Activated naive CD8-positive, alpha-beta T cell treated with anti-CD3 and anti-CD28 coated beads, Interleukin-2, amount 50 U/mL, for 24 hours (primary cell): ENCODE measurements at regions not wholly inside any gene's neighbourhood (a gene's known extent, or its start where the extent isn't known, plus 50 kb on each side); places are given as distances from the start of the nearest gene placed in this dataset.
"Not testable (repeated sequence)": the region's sequence is repeated elsewhere in the genome, so short reads cannot be mapped to it uniquely, and the experiment has no call there.

Source experiments
- ATAC-seq: fragments of 150-1000 bp; cut with Tn5 transposase; one replicate; pipeline ENCODE4 v1.10.0; 2021
- DNase-seq: peaks from one replicate; pipeline ENCODE4 v3.0.0; 2021
- H3K27ac Mint-ChIP-seq: one replicate; pipeline ENCODE4 v1.8.0; 2021; ENCODE audit warnings: mild to moderate bottlenecking, mixed read lengths
- H3K27me3 Mint-ChIP-seq: one replicate; pipeline ENCODE4 v1.8.0; 2021; ENCODE audit warnings: mixed read lengths
- H3K36me3 Mint-ChIP-seq: one replicate; pipeline ENCODE4 v1.8.0; 2021; ENCODE audit warnings: low read depth, mixed read lengths
- H3K4me1 Mint-ChIP-seq: one replicate; pipeline ENCODE4 v1.8.0; 2021; ENCODE audit warnings: mixed read lengths
- H3K4me3 Mint-ChIP-seq: one replicate; pipeline ENCODE4 v1.8.0; 2021; ENCODE audit warnings: mild to moderate bottlenecking, moderate library complexity, mixed read lengths
- H3K9me3 Mint-ChIP-seq: one replicate; pipeline ENCODE4 v1.8.0; 2021; ENCODE audit warnings: mixed read lengths

DNA sequence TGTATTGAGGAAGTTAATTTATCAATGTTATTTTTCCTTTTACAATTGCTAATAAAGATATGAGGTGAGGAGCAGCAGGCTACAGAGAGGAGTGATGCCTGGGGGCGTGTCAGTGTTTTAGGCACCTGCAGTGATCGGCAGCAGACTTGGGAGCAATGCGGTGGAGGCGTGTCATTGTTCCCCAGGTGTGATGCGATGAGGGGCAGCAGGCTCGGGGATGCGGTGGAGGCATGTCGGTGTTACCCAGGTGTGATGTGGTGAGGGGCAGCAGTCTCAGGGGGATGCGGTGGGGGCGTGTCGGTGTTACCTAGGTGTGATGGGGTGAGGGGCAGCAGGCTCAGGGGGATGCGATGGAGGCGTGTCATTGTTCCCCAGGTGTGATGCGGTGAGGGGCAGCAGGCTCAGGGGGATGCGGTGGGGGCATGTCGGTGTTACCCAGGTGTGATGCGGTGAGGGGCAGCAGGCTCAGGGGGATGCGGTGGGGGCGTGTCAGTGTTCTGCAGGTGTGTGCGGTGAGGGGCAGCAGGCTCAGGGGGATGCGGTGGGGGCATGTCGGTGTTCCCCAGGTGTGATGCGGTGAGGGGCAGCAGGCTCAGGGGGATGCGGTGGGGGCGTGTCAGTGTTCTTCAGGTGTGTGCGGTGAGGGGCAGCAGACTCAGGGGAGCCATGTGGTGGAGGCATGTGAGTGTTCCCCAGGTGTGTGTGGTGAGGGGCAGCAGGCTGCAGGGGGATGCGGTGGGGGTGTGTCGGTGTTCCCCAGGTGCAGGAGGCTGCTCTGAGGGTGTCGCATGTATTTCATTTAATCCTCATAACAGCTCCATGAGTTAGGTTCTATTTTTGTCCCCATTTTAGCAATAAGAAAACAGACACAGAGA is 186.2 kb upstream of the GOLGA6L22 start:
- H3K36me3 Mint-ChIP-seq, H3K4me1 Mint-ChIP-seq, H3K9me3 Mint-ChIP-seq, H3K4me3 Mint-ChIP-seq, ATAC-seq, H3K27me3 Mint-ChIP-seq, DNase-seq, H3K27ac Mint-ChIP-seq: not testable (repeated sequence)

DNA sequence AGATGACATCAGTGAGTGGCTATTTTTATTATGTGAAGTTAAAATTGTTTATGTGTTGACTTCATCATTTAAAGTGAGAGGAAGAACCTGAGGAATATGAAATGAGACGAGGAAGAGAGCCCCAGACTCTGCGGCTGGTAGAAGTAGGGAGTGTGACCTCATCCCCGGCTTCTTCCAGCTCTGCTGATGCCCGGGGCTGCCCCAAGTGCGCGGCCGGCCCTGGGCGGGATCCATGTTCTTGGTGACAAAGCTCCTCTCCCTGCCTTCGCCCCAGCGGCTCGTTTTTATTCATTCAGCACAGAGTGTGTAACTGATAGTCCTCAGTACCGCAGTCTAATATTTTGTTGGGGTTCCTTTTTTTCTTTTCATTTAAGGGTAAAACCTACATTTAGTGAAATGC is 185.5 kb upstream of the GOLGA6L22 start:
- H3K4me1 Mint-ChIP-seq, H3K36me3 Mint-ChIP-seq, H3K27ac Mint-ChIP-seq, H3K9me3 Mint-ChIP-seq, H3K4me3 Mint-ChIP-seq, ATAC-seq, DNase-seq, H3K27me3 Mint-ChIP-seq: not testable (repeated sequence)

DNA sequence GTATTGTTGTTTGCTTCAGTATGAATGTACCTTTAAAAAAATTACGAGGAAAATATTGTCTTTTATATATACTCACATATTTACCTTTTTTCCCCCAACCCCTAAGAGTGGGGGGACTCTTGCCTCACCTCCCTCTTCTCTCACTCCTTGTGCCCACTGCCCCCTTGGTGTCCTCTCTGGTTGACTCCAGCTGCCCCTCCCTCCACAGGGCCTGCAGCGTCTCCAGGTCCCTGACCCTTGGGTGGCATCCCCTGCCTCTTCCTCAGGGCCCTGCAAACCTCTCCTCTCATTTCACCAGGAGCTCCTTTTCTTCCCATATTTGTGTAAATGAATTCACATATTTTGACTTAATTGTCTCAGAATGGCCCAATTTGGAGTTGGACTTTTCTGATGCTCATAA is 184.3 kb upstream of the GOLGA6L22 start:
- DNase-seq, H3K27ac Mint-ChIP-seq, H3K36me3 Mint-ChIP-seq, H3K4me1 Mint-ChIP-seq, H3K27me3 Mint-ChIP-seq, H3K9me3 Mint-ChIP-seq, ATAC-seq, H3K4me3 Mint-ChIP-seq: not testable (repeated sequence)

DNA sequence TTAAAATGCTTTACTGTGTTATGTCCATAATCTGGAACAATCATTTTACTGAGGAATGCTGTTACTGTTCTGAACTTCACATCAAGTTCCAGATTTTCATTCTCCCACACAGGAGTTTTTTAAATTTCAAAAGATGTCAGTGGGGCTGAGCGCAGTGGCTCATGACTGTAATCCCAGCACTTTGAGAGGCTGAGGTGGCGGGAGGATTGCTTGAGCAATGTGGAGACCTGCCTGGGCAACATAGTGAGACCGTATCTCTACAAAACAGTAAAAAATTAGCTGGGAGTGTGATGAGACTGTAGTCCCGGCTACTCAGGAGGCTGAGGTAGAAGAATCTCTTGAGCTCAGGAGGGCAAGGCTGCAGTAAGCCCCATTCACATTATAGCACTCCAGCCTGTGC is 177.9 kb upstream of the GOLGA6L22 start:
- not testable (repeated sequence) for H3K9me3 Mint-ChIP-seq, H3K4me1 Mint-ChIP-seq, H3K27me3 Mint-ChIP-seq, H3K27ac Mint-ChIP-seq, H3K4me3 Mint-ChIP-seq, H3K36me3 Mint-ChIP-seq, ATAC-seq, DNase-seq

DNA sequence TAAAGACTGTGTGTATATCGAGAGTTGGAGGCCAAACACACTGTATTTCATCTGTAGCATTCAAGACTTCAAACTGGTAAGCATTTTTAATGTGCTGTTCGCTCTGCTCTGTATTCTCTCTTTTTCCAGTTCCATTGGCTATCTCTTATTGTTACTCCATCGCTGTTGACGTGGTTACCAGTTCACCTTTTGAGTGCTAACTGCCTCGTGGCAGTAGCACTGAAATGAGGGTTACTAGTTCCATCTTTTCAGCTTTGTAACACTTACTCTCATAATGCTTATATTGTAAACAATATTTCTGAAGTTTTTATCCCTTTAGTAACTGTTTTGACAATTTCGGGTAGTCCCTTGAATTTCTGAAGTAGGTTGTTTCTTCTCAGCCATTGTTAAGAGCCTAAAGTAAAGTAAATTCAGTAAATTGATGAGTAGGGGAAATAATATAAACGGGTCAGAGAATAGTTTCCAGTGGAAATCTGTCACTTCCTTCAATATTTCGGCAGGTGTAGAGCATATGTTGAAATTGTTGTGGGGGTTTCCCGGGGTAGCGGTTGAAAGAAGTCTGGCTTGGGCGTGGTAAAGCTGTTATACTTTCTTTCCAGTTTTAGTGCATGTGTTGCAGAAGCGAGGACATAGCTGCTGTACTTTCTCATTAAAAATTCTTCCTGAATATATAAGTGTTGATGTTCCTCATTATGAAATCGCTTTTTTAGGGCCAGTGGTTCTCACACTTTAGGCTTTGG is 175.7 kb upstream of the GOLGA6L22 start:
- H3K4me3 Mint-ChIP-seq, H3K36me3 Mint-ChIP-seq, H3K4me1 Mint-ChIP-seq, H3K27ac Mint-ChIP-seq, DNase-seq, H3K9me3 Mint-ChIP-seq, H3K27me3 Mint-ChIP-seq: not testable (repeated sequence)
- peak; percentile 61 for ATAC-seq

DNA sequence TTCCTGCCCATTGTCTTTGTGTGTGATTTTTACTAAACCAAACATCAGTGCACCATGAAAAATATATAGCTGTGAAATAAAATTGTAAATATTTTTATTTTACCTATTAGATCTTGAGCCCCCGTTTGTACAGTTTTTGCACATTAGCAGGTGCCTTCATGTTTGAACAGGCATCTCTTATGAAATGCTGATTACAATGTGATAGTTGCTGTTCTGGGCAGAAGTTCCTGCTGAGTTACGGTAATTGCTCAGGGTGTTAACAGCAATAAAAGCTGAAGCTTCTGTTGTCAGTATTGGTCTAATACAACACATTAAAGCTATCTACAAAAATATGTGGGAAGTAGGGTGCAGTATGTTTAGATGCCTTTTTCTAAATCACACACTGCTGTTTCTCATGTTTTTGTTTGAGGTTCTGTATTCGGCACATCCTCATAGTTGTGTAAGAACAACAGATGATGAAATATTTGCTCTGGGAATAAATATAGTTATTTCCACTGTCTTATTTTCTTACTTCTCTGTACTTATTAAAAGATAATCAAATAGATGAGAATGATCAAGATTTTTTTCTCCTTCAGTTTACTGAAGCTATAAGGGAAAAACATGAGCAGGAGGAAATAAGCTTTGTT is 173.8 kb upstream of the GOLGA6L22 start:
- not testable (repeated sequence) for H3K27me3 Mint-ChIP-seq, H3K4me3 Mint-ChIP-seq, H3K36me3 Mint-ChIP-seq, ATAC-seq, H3K27ac Mint-ChIP-seq, DNase-seq, H3K4me1 Mint-ChIP-seq, H3K9me3 Mint-ChIP-seq

DNA sequence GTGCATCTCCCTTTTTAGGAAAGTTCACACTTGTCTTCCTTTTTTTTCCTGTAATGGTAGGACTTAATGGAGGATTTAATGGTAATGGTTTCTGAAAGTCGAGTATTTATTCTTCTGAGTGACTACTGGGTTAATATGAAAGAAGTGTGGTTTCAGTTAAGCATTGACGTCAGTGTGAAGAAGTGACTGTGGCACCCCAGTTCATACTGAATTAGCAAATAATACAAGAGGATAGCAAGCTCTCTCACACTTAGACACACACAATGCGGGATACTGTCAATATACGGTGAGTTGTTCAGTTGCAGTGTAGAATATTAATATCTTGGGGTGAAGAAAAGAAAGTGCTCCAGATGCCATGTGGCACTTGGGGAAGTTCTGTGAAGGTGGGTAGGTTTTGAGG is 167.6 kb upstream of the GOLGA6L22 start:
- not testable (repeated sequence) for H3K36me3 Mint-ChIP-seq, H3K4me3 Mint-ChIP-seq, DNase-seq, H3K9me3 Mint-ChIP-seq, H3K4me1 Mint-ChIP-seq, ATAC-seq, H3K27me3 Mint-ChIP-seq, H3K27ac Mint-ChIP-seq

DNA sequence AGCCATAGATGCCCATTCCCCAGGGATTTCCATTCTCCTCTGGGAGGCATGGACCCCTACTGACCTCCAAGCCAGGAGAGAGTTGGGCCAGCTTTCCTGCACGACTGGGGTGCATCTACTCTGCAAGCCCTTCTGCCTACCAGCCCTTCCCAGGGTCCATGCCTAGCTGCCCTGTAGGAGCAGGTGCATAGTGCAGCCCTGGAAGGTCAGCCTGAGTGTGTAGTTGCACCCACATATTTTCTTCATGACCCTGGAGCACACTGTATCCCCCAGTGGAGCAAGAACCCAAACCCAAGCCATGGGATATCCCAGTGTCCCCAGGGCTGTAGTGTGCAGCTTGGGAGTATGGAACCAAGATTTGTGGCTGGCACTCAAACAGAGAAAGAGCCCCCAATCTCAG is 155.6 kb upstream of the GOLGA6L22 start:
- DNase-seq, H3K27me3 Mint-ChIP-seq, H3K36me3 Mint-ChIP-seq, H3K4me1 Mint-ChIP-seq, H3K27ac Mint-ChIP-seq, ATAC-seq, H3K9me3 Mint-ChIP-seq, H3K4me3 Mint-ChIP-seq: not testable (repeated sequence)
